Stimulated activated CD4-positive, alpha-beta T cell treated with anti-CD3 and anti-CD28 coated beads, TNF-alpha, amount 100 ng/mL, for 1 hour (primary cell): ENCODE measurements at regions not wholly inside any gene's neighbourhood (a gene's known extent, or its start where the extent isn't known, plus 50 kb on each side); places are given as distances from the start of the nearest gene placed in this dataset.
"Not testable (repeated sequence)": the region's sequence is repeated elsewhere in the genome, so short reads cannot be mapped to it uniquely, and the experiment has no call there.

Experiments
- DNase-seq, 3 donors: peaks; one replicate each; pipeline ENCODE4 v3.0.0-alpha.2; 2020; ENCODE audit warnings: low read depth in 3 of 3, low spot score in 1 of 3

DNA sequence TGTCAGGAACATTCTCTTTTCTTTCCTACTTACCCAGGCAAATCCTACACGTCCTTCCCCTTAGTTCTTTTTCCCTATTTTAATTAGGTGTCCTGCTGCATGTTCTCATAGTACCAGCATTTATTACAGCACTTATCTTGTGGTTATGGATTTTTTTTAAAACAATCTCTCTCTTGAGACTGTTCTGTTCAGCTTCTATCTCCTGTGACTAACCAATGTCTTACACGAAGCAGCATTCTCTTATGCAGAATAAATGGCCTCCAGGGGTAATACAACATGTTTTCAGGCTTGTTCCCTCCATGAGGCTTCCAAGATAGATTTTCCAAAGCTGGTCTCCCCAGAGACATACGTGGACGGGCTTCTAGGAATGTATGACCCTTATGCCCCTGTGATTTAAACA lies 1096.1 kb upstream of the CELF2 start:
- DNase-seq, result no peak

DNA sequence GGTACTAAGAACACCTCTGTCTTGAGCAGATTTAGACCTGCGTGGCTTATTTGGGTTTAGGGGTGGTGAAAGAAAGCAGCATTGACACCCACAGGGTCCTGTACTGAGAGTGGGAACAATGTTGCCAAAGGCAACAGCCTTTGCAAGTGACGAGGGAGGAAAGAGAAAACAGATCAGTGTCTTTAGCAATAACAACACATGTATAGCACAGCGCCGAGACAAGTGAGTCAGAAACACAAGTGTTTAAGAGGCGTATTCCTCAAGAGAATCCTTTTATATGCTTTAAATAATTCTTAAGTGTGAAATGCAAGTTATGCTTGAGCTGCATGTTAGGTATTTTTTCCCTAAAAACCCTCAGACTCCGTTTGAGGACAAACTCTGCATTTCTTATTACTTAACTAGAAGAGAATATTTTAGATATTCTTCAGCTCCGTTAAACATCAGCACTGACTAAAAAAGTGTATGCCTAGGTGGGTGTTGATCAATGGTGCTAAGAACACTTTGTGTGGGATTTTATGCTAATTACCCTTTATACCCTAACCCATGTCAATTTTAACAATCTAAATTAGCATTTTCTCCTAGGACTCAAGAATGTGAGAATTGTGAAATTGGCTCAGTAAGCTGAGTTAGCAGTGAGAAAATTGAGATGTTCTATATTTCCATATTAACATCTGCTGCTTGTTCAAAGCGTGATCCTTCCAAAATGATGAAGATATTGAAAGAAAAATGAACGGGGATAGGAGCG lies 1095.4 kb upstream of the CELF2 start:
- no peak for DNase-seq

DNA sequence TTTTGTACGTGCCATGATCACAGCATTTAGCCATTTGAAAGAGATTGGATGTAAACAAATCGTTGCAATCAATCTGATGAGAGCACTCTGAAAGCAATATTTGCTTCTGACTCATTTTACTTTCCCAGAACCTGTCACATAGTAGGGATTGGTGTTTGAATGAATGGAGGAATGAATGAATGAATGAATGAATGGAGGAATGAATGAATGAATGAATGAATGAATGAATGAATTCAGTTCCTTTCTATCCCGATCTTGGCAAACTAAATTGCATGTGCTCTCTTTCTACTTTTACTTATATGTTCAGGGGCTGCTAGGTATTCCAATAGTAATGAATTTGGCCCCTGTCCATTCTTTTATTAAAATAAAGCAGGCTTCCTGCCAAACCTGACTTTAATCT lies 1091.7 kb upstream of the CELF2 start:
- no peak for DNase-seq

DNA sequence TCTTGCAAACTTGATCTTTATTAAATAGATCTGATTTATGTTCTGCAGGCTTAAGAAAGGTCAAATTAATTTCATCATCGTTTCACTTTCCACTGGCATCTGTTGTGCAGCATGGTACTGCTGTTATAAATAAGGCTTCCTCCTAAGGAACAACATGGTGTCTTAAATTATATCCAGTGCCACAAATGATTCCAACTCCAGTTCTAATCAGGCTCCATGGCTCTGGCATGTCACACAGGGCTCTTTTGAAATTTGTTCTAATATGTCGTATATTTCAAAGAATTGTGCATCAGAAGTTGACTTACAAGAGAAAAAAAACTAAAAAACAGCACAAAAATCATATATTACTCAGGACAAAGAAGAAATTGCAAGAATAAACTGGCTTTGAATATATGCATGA lies 1090.8 kb upstream of the CELF2 start:
- DNase-seq, result no peak

DNA sequence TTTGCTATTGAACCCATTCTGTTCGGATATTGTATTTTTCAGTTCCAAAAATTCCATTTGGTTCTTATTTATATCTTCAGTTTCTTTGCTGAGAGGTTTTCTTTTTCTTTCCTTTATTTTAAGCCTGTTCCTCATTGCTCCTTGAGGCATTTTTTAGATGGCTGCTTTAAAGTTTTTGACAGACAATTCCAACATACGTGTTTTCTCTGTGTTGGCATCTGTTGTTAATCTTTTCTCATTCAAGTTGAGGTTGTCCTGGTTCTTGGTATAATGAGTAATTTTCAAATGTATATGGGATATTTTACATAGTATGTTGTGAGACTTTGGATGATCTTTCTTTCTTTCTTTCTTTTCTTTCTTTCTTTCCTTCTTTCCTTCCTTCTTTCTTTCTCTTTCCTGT lies 1078.0 kb upstream of the CELF2 start:
- DNase-seq, result no peak

DNA sequence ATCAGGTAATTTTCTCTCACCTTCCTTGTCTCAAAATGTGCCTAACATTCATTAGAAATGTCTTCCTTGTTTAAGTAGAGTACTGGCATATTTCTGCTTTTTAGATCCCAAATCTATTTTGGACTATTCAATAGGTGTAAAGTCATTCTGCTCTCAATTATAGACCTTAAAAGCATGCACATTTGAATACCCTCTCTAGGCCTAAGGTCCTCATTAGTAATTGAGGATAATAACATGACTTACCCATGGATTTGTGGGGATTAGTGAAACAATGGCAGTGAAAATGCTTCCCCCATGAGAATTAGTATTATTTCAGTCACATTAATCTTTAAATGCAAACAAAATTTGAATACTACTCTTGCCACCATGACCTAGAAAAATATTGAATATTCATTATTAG lies 1073.0 kb upstream of the CELF2 start:
- DNase-seq, result no peak

DNA sequence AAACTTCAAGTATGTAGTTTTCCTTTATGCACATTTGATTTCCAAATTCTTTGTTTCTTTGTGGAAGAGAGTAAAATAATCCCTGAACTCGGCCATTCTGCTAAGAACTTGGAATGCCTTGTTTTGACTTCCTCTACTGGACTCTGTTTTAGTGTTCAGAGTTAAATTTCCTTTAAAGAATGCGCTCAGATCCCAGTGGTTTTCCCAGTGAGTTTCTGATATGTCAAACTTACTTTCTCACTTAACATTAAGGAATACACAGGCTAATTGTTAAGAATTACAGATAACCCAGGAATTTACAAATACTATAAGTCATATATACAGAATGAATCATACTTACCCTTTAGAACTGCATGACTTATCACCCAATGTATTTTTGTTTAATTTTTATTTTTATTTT lies 1067.6 kb upstream of the CELF2 start:
- DNase-seq, result no peak

DNA sequence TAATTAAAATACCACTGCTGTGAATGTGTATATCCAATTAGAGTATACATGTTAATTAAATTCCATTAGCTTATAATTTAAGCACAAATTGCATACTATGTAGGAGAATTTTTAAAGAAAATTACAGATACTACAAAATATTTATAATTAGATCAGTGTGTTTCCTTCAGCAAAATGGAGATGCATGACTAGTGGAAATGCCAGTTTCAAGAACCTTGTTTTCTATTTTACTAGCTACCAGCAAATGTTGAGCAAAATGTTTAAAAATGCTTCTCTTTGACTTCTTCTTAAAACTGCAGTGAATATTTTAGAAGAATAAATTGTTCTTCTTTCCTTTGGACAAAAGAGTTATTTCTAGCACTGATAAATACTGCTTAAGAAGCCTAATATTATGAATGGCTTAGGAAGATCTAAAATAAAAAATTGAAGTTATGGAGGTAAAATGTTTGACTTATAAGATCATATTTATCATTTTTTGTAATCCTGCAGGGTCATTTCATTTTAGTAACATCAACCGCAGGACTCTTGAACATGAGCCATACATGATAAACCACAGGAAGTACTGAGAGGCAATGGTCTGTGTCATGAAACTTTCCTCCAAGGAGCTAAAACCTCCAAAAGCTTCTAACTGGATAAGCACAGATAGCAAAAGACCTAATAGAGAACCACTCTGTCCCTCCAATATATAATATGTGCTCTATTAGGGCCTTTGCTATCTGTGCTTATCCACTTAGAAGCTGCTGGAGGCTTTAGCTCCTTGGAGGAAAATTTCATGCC lies 1066.0 kb upstream of the CELF2 start:
- no peak for DNase-seq

DNA sequence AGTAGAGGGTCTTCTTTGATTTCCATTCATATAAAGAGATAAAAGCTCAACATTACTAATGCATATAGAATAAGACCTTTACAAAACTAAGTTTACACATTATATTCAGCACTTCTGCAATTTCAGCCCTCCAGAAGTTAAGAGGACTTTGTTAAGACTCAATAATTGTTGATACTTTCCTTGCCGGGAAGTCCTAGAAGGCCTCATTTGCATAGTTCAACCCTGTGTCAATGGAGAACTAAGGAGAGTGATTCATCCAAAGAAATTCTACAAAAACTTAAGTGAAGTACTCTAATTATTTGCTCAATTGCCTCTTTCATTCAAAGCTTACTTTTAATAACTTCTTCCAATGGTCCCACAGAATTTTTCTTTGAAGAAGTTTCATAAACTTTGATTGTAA lies 1060.3 kb upstream of the CELF2 start:
- DNase-seq, result no peak

DNA sequence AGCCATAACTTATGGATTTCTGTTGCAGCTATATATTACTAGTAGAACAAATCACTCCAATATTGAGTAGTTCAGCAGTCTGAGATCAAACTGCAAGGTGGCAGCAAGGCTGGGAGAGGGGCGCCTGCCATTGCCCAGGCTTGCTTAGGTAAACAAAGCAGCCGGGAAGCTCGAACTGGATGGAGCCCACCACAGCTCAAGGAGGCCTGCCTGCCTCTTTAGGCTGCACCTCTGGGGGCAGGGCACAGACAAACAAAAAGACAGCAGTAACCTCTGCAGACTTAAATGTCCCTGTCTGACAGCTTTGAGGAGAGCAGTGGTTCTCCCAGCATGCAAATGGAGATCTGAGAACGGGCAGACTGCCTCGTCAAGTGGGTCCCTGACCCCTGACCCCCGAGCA lies 1059.8 kb upstream of the CELF2 start:
- not testable (repeated sequence) for DNase-seq

DNA sequence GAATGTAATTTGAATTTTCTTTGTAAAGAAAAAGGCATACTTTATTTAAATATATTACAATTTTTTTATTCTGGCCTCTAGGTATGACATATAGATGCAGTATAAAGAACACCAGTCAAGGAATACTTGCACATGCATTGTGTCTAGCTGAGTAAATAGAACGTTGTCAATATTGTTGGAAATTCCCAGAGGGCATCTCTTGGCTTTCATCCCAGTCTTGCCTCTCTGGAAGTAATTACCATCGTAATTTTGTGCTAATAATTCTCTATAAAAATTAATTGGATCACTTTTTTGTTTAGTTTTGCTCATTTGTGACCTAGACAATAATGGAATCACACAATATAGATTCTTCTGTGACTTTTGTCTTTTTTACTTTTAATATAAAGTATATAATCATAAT lies 1052.3 kb upstream of the CELF2 start:
- no peak for DNase-seq

DNA sequence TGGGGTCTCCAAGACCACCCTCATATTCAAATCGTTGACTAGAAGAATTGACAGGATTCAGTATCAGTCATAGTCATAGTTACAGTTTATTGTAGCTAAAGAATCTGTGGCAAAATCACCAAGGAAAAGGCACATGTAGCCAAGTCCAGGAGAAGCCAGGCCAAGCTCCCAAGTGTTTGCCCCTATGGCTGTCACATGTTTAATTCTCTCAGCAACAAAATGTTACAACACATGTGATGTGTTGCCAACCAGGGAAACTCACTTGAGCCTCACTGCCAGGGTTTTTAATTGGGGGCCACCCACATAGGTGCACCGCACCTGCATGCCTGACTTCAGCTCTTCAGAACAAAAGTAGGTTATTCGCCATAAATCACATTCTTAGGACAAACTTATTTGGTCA lies 1030.9 kb upstream of the CELF2 start:
- DNase-seq, result no peak

DNA sequence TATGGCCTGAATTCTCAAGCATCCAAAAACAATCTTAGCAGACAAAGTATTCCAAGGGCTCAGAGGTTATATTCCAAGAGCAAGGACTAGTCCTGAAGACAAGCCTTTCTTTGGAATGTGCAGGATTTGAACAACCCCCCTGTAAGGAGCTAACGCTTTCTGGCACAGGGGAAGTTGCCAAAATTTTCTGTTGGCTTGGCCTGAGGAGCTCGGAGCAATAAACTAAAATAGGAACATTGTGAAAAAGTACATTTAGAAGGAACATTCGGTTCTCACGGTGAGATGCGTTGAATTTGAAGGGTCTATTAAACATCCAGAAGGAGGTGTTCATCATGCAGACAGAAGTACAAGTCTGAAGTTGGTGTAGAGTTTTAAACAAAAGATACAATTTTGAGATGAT lies 1030.5 kb upstream of the CELF2 start:
- no peak for DNase-seq

DNA sequence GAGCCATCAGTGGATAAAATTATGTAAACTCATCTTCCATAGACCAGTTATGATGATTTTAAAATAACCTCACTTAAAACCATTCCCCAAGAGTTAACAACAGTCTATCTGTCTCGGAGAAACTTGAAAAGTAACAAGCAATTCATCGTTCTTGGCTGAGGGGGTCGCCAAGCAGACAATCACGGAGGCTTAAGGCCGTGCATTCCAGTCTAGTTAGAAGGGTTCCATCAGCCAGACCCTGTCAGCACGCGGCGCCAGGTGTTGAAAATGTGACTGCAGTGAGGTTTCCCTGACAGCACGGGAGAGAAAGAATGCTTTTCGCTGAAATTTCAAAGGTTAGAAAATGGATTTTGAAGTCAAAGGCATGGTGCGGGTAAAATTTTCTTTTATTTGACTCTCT lies 1025.0 kb upstream of the CELF2 start:
- DNase-seq, result no peak

DNA sequence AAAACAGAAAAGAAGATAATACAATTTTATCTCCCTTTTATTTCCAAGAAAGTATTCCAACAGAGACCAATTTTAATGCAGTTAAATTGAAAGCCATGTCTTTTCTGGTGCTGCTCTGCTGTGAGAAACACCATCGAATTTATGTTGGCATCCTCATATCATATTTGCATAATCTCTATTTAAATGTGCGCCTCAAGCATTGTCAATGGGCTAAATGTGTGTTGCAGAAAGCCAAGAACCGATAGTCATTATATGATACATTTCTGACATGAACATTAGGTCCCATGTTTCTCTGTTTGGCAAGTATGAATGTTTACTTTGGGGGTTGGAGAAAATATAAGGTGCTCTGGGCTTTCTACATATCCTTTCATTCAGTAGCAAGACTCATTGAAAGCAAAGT lies 1023.5 kb upstream of the CELF2 start:
- no peak for DNase-seq

DNA sequence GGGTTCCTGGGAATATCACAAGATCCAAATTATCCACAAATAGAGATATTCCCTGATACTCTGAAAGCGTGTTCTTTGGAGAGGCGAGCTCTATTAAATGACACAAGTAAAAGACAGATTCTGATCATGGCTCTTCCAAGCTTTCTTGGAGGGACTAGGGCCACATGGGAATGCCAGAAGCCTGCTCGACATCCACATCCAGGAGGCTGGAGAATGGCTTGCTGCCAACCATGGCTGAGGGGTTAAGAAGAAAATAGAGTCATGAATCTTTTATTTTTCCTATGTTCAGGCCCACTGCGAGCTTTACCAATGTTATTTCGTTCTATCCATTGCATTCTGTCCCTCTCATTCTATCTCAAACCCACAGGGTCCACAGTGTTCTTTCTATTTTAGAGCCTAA lies 1018.0 kb upstream of the CELF2 start:
- DNase-seq, result no peak

DNA sequence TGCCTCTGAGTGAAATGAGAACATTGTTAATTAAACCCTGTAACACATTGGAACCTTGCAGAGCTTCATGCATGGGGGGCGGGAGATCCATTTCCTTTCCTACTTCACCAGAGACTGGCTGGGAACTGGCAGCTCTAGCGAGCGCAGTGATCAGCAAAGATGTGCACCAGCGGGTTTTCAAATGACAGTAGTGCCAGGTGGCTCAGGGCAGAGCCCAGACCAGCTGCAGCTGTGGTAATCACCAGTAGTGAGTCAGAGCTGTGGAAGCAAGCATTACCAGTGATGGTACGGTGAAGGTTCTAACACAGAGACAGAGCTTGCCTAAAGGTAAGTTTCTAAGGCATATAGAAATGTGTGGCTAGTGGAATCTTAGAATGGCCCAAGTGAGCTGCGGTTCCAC lies 1009.7 kb upstream of the CELF2 start:
- DNase-seq, result no peak

DNA sequence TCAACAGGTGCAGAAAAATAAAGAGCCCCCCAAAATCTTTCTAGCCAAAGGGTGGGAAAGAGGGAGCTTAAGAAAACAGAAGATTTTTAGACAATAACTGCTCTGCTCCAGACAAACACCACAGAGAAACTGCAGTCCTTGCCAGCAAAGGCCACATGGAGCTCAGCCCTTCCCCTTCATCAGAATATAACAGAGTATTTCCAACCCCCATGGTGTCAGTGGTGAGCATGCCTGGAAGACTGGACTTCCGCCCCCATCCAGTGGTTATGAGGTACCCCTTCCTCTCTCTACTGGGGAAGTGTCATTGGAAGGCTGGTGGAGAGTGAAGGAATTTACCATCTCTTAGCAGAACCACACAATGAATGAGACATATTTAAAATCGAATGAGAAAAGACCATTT lies 1007.3 kb upstream of the CELF2 start:
- DNase-seq, result no peak

DNA sequence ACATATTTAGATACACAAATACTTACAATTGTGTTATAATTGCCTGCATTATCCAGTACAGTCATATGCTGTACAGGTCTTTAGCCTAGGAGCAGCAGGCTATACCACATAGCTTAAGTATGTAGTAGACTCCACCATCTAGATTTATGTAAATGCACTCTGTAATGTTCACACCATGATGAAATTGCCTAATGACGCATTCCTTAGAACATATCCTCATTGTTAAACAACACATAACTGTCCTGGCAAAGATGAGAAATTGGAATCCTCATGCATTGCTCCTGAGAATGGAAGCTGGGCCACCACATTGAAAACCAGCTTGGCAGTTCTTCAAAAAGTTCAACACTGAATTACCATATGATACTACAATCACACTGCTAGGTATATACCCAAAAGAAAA lies 1002.8 kb upstream of the CELF2 start:
- no peak for DNase-seq

DNA sequence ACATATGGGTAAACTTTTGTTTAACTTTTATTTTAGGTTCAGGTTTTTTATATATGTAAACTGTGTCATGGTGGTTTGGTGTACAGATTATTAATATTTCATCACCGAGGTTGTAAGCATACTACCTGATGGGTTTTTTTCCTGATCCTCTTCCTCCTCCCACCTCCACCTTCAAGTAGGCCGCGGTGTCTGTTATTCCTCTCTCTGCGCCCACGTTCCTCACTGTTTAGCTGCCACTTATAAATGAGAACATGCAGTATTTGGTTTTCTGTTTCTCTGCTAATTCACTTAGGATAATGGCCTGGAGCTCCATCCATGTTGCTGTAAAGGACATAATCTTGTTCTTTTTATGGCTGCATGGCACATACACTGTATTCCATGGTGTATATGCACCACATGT lies 1000.0 kb upstream of the CELF2 start:
- no peak for DNase-seq

DNA sequence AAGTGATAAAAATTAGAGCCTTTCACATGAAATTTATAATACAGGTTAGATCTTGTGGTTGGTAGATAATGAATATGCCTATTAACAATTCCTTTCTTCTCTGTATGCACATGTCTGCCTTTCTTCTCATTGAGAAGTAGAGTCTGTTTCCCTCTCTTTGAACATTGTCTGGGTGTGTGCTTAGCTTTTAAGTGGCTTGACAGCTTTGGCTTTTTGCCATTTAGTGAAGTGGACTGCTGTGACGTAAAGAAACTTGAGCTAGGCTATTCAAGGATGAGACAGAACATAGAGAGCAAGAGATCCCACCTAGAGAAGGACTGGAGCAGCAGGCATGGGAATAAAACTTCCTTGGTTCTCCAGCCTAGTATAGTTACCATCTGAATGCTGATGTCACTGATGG lies 996.7 kb upstream of the CELF2 start:
- DNase-seq, result no peak

DNA sequence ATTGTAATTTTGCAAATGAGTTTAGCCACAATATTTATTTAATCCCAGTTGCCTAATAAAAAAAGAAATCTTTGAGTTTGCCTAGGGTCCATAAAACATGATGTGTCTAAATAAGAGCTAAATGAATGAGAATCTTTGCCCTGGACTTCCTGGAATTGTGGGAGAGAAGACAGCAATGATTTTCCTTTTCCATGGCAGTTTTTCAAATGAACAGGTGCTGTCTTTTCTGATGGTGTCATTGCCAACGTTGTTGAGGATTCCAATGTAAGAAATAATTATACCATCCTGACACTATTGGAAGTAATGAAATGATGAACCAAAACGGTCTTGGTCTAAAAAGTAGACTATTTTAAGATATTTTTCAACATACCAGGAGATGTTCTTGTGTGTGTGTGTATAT lies 984.7 kb upstream of the CELF2 start:
- DNase-seq, result no peak

DNA sequence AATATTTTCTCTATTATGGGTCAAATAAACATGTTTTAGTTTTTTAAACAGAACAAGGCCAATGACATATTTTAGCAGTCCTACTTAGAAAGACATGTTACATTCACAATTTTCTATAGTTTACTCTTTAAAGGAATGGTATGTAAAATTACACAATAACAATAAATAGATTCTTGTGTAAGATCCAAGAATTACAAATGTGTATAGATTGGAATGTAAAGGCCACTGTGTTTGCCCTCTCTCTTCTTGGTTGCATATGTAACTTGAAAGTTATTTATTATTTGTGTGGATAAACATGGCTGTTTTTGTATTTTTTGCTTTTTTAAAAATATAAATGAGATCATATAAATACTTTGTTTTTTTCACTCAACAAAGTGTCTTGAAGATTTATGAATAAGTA lies 979.3 kb upstream of the CELF2 start:
- no peak for DNase-seq
